HepG2 (cell line): ENCODE measurements at regions not wholly inside any gene's neighbourhood (a gene's known extent, or its start where the extent isn't known, plus 50 kb on each side); places are given as distances from the start of the nearest gene placed in this dataset.

ENCODE experiments used
- ATAC-seq: fragments of 200-7000 bp; cut with Tn5 transposase; 3 replicates; pipeline ENCODE4 v1.9.1; 2020; ENCODE audit warnings: mild to moderate bottlenecking, moderate library complexity
- BruUV-seq: library from RNA; stranded (reverse); fragments of 400-500 nt; replicated peaks from 2 replicates; lab custom pipeline; 2021; lab: Mats Ljungman, UMichigan
- CTCF ChIA-PET: fragments of 300-600 bp; formaldehyde crosslinking; extraction: SDS; loops from one replicate; lab custom pipeline; 2021; ENCODE audit warnings: low total read pairs, inconsistent platforms, low intra/inter-chr PET ratio; lab: Yijun Ruan, JAX
- POLR2A ChIA-PET: fragments of 350-600 bp; sonication (Branson Sonifier 250); formaldehyde crosslinking; loops from one replicate; lab custom pipeline; 2020; ENCODE audit warnings: antibody characterized with exemption, inconsistent platforms; lab: Yijun Ruan, JAX
- DNase-seq: peaks from one replicate; pipeline ENCODE4 v3.0.0-alpha.2; 2015; ENCODE audit warnings: low spot score
- FAIRE-seq: peaks from 3 replicates; lab custom pipeline; 2011; peaks lifted over from hg19 to GRCh38; lab: Jason Lieb, UNC
- H2AFZ ChIP-seq: one replicate; pipeline ENCODE4 v1.6.1; 2011; ENCODE audit warnings: low read length, inconsistent platforms
- H3K27ac ChIP-seq: fragments of 300-600 bp; 3 replicates; pipeline ENCODE4 v1.8.0; 2011; ENCODE audit warnings: mixed run types, mild to moderate bottlenecking, mixed read lengths, low read length, inconsistent platforms; ENCODE audit not compliant: insufficient read depth; ENCODE audit errors: extremely low read length
- H3K27me3 ChIP-seq, 2 experiments: fragments of 200-600 bp in 1 of 2; 2 replicates in 1 of 2; 3 replicates in 1 of 2; pipeline versions ENCODE4 v1.6.0 to v1.8.0; 2011; ENCODE audit warnings: low read length in 2 of 2, mild to moderate bottlenecking in 2 of 2, moderate library complexity in 2 of 2, inconsistent platforms in 1 of 2; ENCODE audit not compliant: insufficient read depth in 2 of 2, control insufficient read depth in 1 of 2
- H3K36me3 ChIP-seq, 2 experiments: fragments of 200-600 bp in 1 of 2; replicated peaks in 1 of 2; 2 replicates in 1 of 2; 3 replicates in 1 of 2; pipeline versions ENCODE4 v1.5.1 to v1.8.0; 2011; ENCODE audit warnings: low read length in 2 of 2, inconsistent platforms in 1 of 2; ENCODE audit not compliant: insufficient read depth in 2 of 2, control insufficient read depth in 1 of 2
- H3K4me1 ChIP-seq: 2 replicates; pipeline ENCODE4 v1.5.1; 2012; ENCODE audit warnings: low read length, inconsistent platforms; ENCODE audit not compliant: insufficient read depth
- H3K4me2 ChIP-seq: 2 replicates; pipeline ENCODE4 v1.6.0; 2011; ENCODE audit warnings: low read depth, low read length, inconsistent platforms
- H3K4me3 ChIP-seq, 3 experiments: fragments of 200-600 bp in 1 of 3; sonication (generic), shearing (Covaris generic) in 1 of 3; replicated peaks in 1 of 3; 2 replicates each; pipeline ENCODE4 v1.5.1; 2011 to 2016; ENCODE audit warnings: low read length in 3 of 3, inconsistent platforms in 2 of 3, low read depth in 2 of 3, mild to moderate bottlenecking in 2 of 3, control low read depth in 1 of 3, mixed read lengths in 1 of 3; ENCODE audit not compliant: insufficient read depth in 1 of 3
- H3K79me2 ChIP-seq: one replicate; pipeline ENCODE4 v1.6.1; 2011; ENCODE audit warnings: low read length, inconsistent platforms; ENCODE audit not compliant: insufficient read depth
- H3K9ac ChIP-seq: 2 replicates; pipeline ENCODE4 v1.6.0; 2011; ENCODE audit warnings: mild to moderate bottlenecking, low read depth, low read length, inconsistent platforms; ENCODE audit not compliant: insufficient read depth
- H3K9me3 ChIP-seq: 2 replicates; pipeline ENCODE4 v1.5.1; 2012; ENCODE audit warnings: mild to moderate bottlenecking, low read length
- H4K20me1 ChIP-seq: 2 replicates; pipeline ENCODE4 v1.6.0; 2011; ENCODE audit warnings: inconsistent platforms, mild to moderate bottlenecking, low read length, moderate library complexity; ENCODE audit not compliant: insufficient read depth
- CREB3 ChIP-seq: sonication (generic); formaldehyde crosslinking; IDR thresholded peaks from 2 replicates; pipeline ENCODE4 v1.5.0; 2020; ENCODE audit warnings: missing genetic modification reagents
- GMEB1 ChIP-seq: sonication (generic); formaldehyde crosslinking; IDR thresholded peaks from 2 replicates; pipeline ENCODE4 v1.5.1; 2020; ENCODE audit warnings: missing genetic modification reagents, mild to moderate bottlenecking, borderline replicate concordance
- GMEB2 ChIP-seq: IDR thresholded peaks from 2 replicates; pipeline ENCODE4 v1.6.1; 2016; ENCODE audit warnings: missing biosample characterization, missing genetic modification reagents, low read depth
- HNRNPL ChIP-seq: fragments of 200-400 bp; formaldehyde crosslinking; IDR thresholded peaks from 2 replicates; pipeline ENCODE4 v1.6.1; 2017; ENCODE audit warnings: mild to moderate bottlenecking, low read depth, low read length
- TCF7L2 ChIP-seq: IDR thresholded peaks from 2 replicates; pipeline ENCODE4 v1.6.1; 2011; ENCODE audit warnings: mild to moderate bottlenecking, low read depth, low read length, moderate library complexity
- ZNF850 ChIP-seq: sonication (generic); formaldehyde crosslinking; conservative IDR thresholded peaks from 2 replicates; pipeline ENCODE4 v1.9.0; 2021; ENCODE audit warnings: mild to moderate bottlenecking, missing genetic modification reagents
- WGBS: methylation state at CpG from one replicate; pipeline ENCODE4 v1.1.6; 2017; ENCODE audit warnings: low lambda C conversion rate; 5-methylcytosine and 5-hydroxymethylcytosine counted together
- in situ Hi-C: cut with HindIII; loops from 2 replicates; pipeline ENCODE4 v1.10.0; 2017; ENCODE audit warnings: low pct_unique_long_range_greater_than_20kb; ENCODE audit not compliant: extremely low pct_ligation_motif_present
- intact Hi-C: fragments of 100-400 bp; cut with micrococcal nuclease; formaldehyde crosslinking; loops from one replicate; pipeline ENCODE4 v1.10.0; 2022; ENCODE audit not compliant: unreplicated experiment

GRCh38 chr12:82593143-82593542 is 93.6 kb upstream of the TMTC2 start (continued):
- no peak for TF ChIP-seq GMEB1 (CRISPR knock-in tag)
- TF ChIP-seq, all 625 proteins: peak for 0

DNA sequence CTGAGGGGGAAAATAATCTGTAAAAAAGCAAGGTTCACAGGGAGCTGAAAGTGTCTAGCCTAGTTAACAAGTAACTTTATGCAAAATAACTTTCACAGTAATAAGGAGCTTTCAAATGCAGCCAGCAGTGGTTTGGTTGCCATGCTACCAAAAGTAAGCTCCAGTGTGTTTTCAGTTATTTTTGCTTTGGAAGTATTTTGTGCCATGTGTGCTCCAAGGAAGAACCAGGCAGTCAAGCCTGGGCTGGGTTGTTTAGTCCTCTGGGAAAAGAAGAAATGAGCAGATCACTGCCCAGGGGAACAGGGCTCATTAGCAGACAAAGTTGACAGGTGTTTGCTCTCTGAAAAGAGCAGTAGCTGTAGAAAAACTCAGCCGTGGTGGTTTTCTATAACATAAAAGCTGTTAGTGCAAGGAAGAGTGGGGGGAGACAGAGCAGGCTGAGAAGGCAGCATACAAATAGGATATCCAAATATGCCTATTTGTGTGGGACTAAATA is 92.8 kb upstream of the TMTC2 start:
- Histone ChIP-seq H3K27me3 (no peaks in the 10 kb centered on the region; a peak in 1 of 5 replicates), H3K4me1 (no peaks in the 10 kb centered on the region), H3K9ac (no peak overlapping the region), H2AFZ (no peak overlapping the region), H3K4me2 (no peak overlapping the region), H3K27ac (no peak overlapping the region), H3K9me3 (no peaks in the 10 kb centered on the region; the same call in 1 of the 2 replicates), H3K79me2 (no peaks in the 10 kb centered on the region), H3K36me3 (no peaks in the 10 kb centered on the region), H4K20me1 (no peaks in the 10 kb centered on the region), H3K4me3 (no peak overlapping the region)
- 0% methylated on average over 1 of the region's 1 CpG for WGBS
- no peak for TF ChIP-seq GMEB1 (CRISPR knock-in tag)
- TF ChIP-seq HNRNPL = no peak
- no peak for TF ChIP-seq ZNF850
- no peak for TF ChIP-seq CREB3 (CRISPR knock-in tag)
- TF ChIP-seq GMEB2 (CRISPR knock-in tag) = no peak
- TF ChIP-seq TCF7L2 = no peak
- no peak for DNase-seq
- intact Hi-C loops = no loop called here
- FAIRE-seq = no peak
- BruUV-seq = no TSS peak
- in situ Hi-C loops = no loop called here
- ChIA-PET CTCF (no interaction called here), POLR2A (no interaction called here)
- ATAC-seq = no peak
